HepG2 (cell line): ENCODE measurements at regions not wholly inside any gene's neighbourhood (a gene's known extent, or its start where the extent isn't known, plus 50 kb on each side); places are given as distances from the start of the nearest gene placed in this dataset.

ENCODE experiments used
- ATAC-seq: fragments of 200-7000 bp; cut with Tn5 transposase; 3 replicates; pipeline ENCODE4 v1.9.1; 2020; ENCODE audit warnings: mild to moderate bottlenecking, moderate library complexity
- BruUV-seq: library from RNA; stranded (reverse); fragments of 400-500 nt; replicated peaks from 2 replicates; lab custom pipeline; 2021; lab: Mats Ljungman, UMichigan
- CTCF ChIA-PET: fragments of 300-600 bp; formaldehyde crosslinking; extraction: SDS; loops from one replicate; lab custom pipeline; 2021; ENCODE audit warnings: low total read pairs, inconsistent platforms, low intra/inter-chr PET ratio; lab: Yijun Ruan, JAX
- POLR2A ChIA-PET: fragments of 350-600 bp; sonication (Branson Sonifier 250); formaldehyde crosslinking; loops from one replicate; lab custom pipeline; 2020; ENCODE audit warnings: antibody characterized with exemption, inconsistent platforms; lab: Yijun Ruan, JAX
- DNase-seq: peaks from one replicate; pipeline ENCODE4 v3.0.0-alpha.2; 2015; ENCODE audit warnings: low spot score
- FAIRE-seq: peaks from 3 replicates; lab custom pipeline; 2011; peaks lifted over from hg19 to GRCh38; lab: Jason Lieb, UNC
- H2AFZ ChIP-seq: one replicate; pipeline ENCODE4 v1.6.1; 2011; ENCODE audit warnings: low read length, inconsistent platforms
- H3K27ac ChIP-seq: fragments of 300-600 bp; 3 replicates; pipeline ENCODE4 v1.8.0; 2011; ENCODE audit warnings: mixed run types, mild to moderate bottlenecking, mixed read lengths, low read length, inconsistent platforms; ENCODE audit not compliant: insufficient read depth; ENCODE audit errors: extremely low read length
- H3K27me3 ChIP-seq, 2 experiments: fragments of 200-600 bp in 1 of 2; 2 replicates in 1 of 2; 3 replicates in 1 of 2; pipeline versions ENCODE4 v1.6.0 to v1.8.0; 2011; ENCODE audit warnings: low read length in 2 of 2, mild to moderate bottlenecking in 2 of 2, moderate library complexity in 2 of 2, inconsistent platforms in 1 of 2; ENCODE audit not compliant: insufficient read depth in 2 of 2, control insufficient read depth in 1 of 2
- H3K36me3 ChIP-seq, 2 experiments: fragments of 200-600 bp in 1 of 2; replicated peaks in 1 of 2; 2 replicates in 1 of 2; 3 replicates in 1 of 2; pipeline versions ENCODE4 v1.5.1 to v1.8.0; 2011; ENCODE audit warnings: low read length in 2 of 2, inconsistent platforms in 1 of 2; ENCODE audit not compliant: insufficient read depth in 2 of 2, control insufficient read depth in 1 of 2
- H3K4me1 ChIP-seq: 2 replicates; pipeline ENCODE4 v1.5.1; 2012; ENCODE audit warnings: low read length, inconsistent platforms; ENCODE audit not compliant: insufficient read depth
- H3K4me2 ChIP-seq: 2 replicates; pipeline ENCODE4 v1.6.0; 2011; ENCODE audit warnings: low read depth, low read length, inconsistent platforms
- H3K4me3 ChIP-seq, 3 experiments: fragments of 200-600 bp in 1 of 3; sonication (generic), shearing (Covaris generic) in 1 of 3; replicated peaks in 1 of 3; 2 replicates each; pipeline ENCODE4 v1.5.1; 2011 to 2016; ENCODE audit warnings: low read length in 3 of 3, inconsistent platforms in 2 of 3, low read depth in 2 of 3, mild to moderate bottlenecking in 2 of 3, control low read depth in 1 of 3, mixed read lengths in 1 of 3; ENCODE audit not compliant: insufficient read depth in 1 of 3
- H3K79me2 ChIP-seq: one replicate; pipeline ENCODE4 v1.6.1; 2011; ENCODE audit warnings: low read length, inconsistent platforms; ENCODE audit not compliant: insufficient read depth
- H3K9ac ChIP-seq: 2 replicates; pipeline ENCODE4 v1.6.0; 2011; ENCODE audit warnings: mild to moderate bottlenecking, low read depth, low read length, inconsistent platforms; ENCODE audit not compliant: insufficient read depth
- H3K9me3 ChIP-seq: 2 replicates; pipeline ENCODE4 v1.5.1; 2012; ENCODE audit warnings: mild to moderate bottlenecking, low read length
- H4K20me1 ChIP-seq: 2 replicates; pipeline ENCODE4 v1.6.0; 2011; ENCODE audit warnings: inconsistent platforms, mild to moderate bottlenecking, low read length, moderate library complexity; ENCODE audit not compliant: insufficient read depth
- ARNTL ChIP-seq: sonication (generic); formaldehyde crosslinking; IDR thresholded peaks from 2 replicates; pipeline ENCODE4 v1.4.0; 2020; ENCODE audit warnings: mild to moderate bottlenecking, missing genetic modification reagents
- EP300 ChIP-seq, 3 experiments: sonication (generic) in 1 of 3; formaldehyde crosslinking in 1 of 3; IDR thresholded peaks; 2 replicates each; pipeline versions ENCODE4 v1.5.1 to v1.6.1; 2011 to 2020; ENCODE audit warnings: low read depth in 2 of 3, low read length in 2 of 3, borderline replicate concordance in 1 of 3, improper control_type of control experiment in 1 of 3, mild to moderate bottlenecking in 1 of 3, missing genetic modification reagents in 1 of 3, moderate library complexity in 1 of 3
- EZH2 ChIP-seq: conservative IDR thresholded peaks from 2 replicates; pipeline ENCODE4 v1.6.1; 2012; ENCODE audit warnings: mild to moderate bottlenecking, low read depth, low read length, moderate library complexity
- FOXA3 ChIP-seq: IDR thresholded peaks from 2 replicates; pipeline ENCODE4 v1.6.1; 2016; ENCODE audit warnings: missing genetic modification reagents, missing compliant biosample characterization
- GZF1 ChIP-seq: sonication (generic); formaldehyde crosslinking; IDR thresholded peaks from 2 replicates; pipeline ENCODE4 v1.5.1; 2020; ENCODE audit warnings: mild to moderate bottlenecking, missing genetic modification reagents
- NCOA5 ChIP-seq: sonication (generic); formaldehyde crosslinking; IDR thresholded peaks from 2 replicates; pipeline ENCODE4 v1.4.0; 2020; ENCODE audit warnings: missing genetic modification reagents
- PRMT3 ChIP-seq: sonication (generic); formaldehyde crosslinking; IDR thresholded peaks from 2 replicates; pipeline ENCODE4 v1.8.1; 2022; ENCODE audit warnings: low read depth, mild to moderate bottlenecking, moderate library complexity, missing genetic modification reagents, borderline replicate concordance
- SALL2 ChIP-seq: sonication (generic); formaldehyde crosslinking; IDR thresholded peaks from 2 replicates; pipeline ENCODE4 v1.8.1; 2023; ENCODE audit warnings: mild to moderate bottlenecking, missing genetic modification reagents, inconsistent platforms
- SMAD9 ChIP-seq: sonication (generic); formaldehyde crosslinking; IDR thresholded peaks from 2 replicates; pipeline ENCODE4 v1.5.1; 2020; ENCODE audit warnings: mild to moderate bottlenecking, missing genetic modification reagents
- SMYD3 ChIP-seq: sonication (generic); formaldehyde crosslinking; IDR thresholded peaks from 2 replicates; pipeline ENCODE4 v1.8.1; 2023; ENCODE audit warnings: mild to moderate bottlenecking, missing genetic modification reagents
- TCF7L2 ChIP-seq: IDR thresholded peaks from 2 replicates; pipeline ENCODE4 v1.6.1; 2011; ENCODE audit warnings: mild to moderate bottlenecking, low read depth, low read length, moderate library complexity
- YEATS2 ChIP-seq: sonication (generic); formaldehyde crosslinking; IDR thresholded peaks from 2 replicates; pipeline ENCODE4 v1.4.0; 2020; ENCODE audit warnings: missing genetic modification reagents, borderline replicate concordance
- ZNF777 ChIP-seq: sonication (generic); formaldehyde crosslinking; IDR thresholded peaks from 2 replicates; pipeline ENCODE4 v1.4.0; 2020; ENCODE audit warnings: missing genetic modification reagents
- WGBS: methylation state at CpG from one replicate; pipeline ENCODE4 v1.1.6; 2017; ENCODE audit warnings: low lambda C conversion rate; 5-methylcytosine and 5-hydroxymethylcytosine counted together
- in situ Hi-C: cut with HindIII; loops from 2 replicates; pipeline ENCODE4 v1.10.0; 2017; ENCODE audit warnings: low pct_unique_long_range_greater_than_20kb; ENCODE audit not compliant: extremely low pct_ligation_motif_present
- intact Hi-C: fragments of 100-400 bp; cut with micrococcal nuclease; formaldehyde crosslinking; loops from one replicate; pipeline ENCODE4 v1.10.0; 2022; ENCODE audit not compliant: unreplicated experiment
- TF ChIP-seq, protein P1 (sequence below): sonication (generic); formaldehyde crosslinking; IDR thresholded peaks from 2 replicates; pipeline ENCODE4 v1.4.0; 2020; ENCODE audit warnings: mild to moderate bottlenecking, missing genetic modification reagents
- TF ChIP-seq, protein P2 (sequence below): sonication (generic); formaldehyde crosslinking; conservative IDR thresholded peaks from 2 replicates; pipeline ENCODE4 v1.5.0; 2020; ENCODE audit warnings: missing genetic modification reagents
- TF ChIP-seq, protein P3 (sequence below): IDR thresholded peaks from 2 replicates; pipeline ENCODE4 v1.6.1; 2012; ENCODE audit warnings: low read depth, low read length, improper control_type of control experiment
- TF ChIP-seq, protein P4 (sequence below): sonication (generic); formaldehyde crosslinking; IDR thresholded peaks from 2 replicates; pipeline ENCODE4 v1.5.0; 2020; ENCODE audit warnings: missing genetic modification reagents, mild to moderate bottlenecking, borderline replicate concordance

DNA sequence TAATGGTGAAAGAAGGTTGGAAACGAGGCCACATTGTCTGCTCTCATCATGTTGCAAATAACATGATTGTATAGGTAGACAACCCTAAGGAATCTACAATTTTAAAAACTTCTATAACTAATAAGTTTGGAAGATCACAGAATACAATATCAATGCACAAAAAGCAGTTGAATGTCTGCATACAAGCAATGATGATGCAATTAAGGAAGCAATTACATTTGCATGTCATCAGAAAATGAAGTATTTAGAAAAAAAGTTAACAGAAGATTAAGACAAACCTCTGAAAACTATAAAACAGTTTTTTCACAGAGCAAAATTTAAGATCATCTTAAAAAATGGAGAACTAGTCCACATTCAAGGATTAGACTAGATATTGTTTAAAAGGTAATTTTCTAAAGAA lies 181.1 kb downstream of the METTL4 start:
- H3K36me3 ChIP-seq: no peaks in the 10 kb centered on the region
- no peak overlapping the region for H3K9ac ChIP-seq
- no peaks in the 10 kb centered on the region for H4K20me1 ChIP-seq
- FAIRE-seq: no peak
- BruUV-seq: no TSS peak
- POLR2A ChIA-PET: no interaction called here
- in situ Hi-C loops: no loop called here
- DNase-seq: no peak
- no peak overlapping the region for H3K27ac ChIP-seq
- no peaks in the 10 kb centered on the region for H3K4me1 ChIP-seq
- no peak overlapping the region for H3K4me3 ChIP-seq
- H3K27me3 ChIP-seq: no peaks in the 10 kb centered on the region
- H3K9me3 ChIP-seq: no peaks in the 10 kb centered on the region
- 0% methylated on average over 1 of the region's 1 CpG for WGBS
- H3K79me2 ChIP-seq: no peaks in the 10 kb centered on the region
- H3K4me2 ChIP-seq: no peak overlapping the region
- H2AFZ ChIP-seq: no peak overlapping the region
- intact Hi-C loops: no loop called here
- CTCF ChIA-PET: no interaction called here
- ATAC-seq: no peak
- TF ChIP-seq SMAD9 (CRISPR knock-in tag) (no peak), NCOA5 (no peak), FOXA3 (CRISPR knock-in tag) (no peak), EP300 (IDR thresholded peaks at IDR 0.05; ENCODE audit: low read depth in 2 of 2, low read length in 2 of 2) (no peak), EP300 (CRISPR knock-in tag; IDR thresholded peaks at IDR 0.05; ENCODE audit: borderline replicate concordance) (no peak), TCF7L2 (no peak), YEATS2 (CRISPR knock-in tag) (no peak), SMYD3 (CRISPR knock-in tag) (no peak), ARNTL (CRISPR knock-in tag) (no peak), PRMT3 (CRISPR knock-in tag) (no peak), ZNF777 (CRISPR knock-in tag) (no peak), GZF1 (no peak), EZH2 (no peak), SALL2 (CRISPR knock-in tag) (no peak)
- TF ChIP-seq, protein P1, sequence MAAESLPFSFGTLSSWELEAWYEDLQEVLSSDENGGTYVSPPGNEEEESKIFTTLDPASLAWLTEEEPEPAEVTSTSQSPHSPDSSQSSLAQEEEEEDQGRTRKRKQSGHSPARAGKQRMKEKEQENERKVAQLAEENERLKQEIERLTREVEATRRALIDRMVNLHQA (CRISPR knock-in tag): no peak
- TF ChIP-seq, protein P2, sequence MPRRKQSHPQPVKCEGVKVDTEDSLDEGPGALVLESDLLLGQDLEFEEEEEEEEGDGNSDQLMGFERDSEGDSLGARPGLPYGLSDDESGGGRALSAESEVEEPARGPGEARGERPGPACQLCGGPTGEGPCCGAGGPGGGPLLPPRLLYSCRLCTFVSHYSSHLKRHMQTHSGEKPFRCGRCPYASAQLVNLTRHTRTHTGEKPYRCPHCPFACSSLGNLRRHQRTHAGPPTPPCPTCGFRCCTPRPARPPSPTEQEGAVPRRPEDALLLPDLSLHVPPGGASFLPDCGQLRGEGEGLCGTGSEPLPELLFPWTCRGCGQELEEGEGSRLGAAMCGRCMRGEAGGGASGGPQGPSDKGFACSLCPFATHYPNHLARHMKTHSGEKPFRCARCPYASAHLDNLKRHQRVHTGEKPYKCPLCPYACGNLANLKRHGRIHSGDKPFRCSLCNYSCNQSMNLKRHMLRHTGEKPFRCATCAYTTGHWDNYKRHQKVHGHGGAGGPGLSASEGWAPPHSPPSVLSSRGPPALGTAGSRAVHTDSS: no peak
- TF ChIP-seq, protein P3, sequence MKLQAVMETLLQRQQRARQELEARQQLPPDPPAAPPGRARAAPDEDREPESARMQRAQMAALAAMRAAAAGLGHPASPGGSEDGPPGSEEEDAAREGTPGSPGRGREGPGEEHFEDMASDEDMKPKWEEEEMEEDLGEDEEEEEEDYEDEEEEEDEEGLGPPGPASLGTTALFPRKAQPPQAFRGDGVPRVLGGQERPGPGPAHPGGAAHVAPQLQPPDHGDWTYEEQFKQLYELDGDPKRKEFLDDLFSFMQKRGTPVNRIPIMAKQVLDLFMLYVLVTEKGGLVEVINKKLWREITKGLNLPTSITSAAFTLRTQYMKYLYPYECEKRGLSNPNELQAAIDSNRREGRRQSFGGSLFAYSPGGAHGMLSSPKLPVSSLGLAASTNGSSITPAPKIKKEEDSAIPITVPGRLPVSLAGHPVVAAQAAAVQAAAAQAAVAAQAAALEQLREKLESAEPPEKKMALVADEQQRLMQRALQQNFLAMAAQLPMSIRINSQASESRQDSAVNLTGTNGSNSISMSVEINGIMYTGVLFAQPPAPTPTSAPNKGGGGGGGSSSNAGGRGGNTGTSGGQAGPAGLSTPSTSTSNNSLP: no peak
- TF ChIP-seq, protein P4, sequence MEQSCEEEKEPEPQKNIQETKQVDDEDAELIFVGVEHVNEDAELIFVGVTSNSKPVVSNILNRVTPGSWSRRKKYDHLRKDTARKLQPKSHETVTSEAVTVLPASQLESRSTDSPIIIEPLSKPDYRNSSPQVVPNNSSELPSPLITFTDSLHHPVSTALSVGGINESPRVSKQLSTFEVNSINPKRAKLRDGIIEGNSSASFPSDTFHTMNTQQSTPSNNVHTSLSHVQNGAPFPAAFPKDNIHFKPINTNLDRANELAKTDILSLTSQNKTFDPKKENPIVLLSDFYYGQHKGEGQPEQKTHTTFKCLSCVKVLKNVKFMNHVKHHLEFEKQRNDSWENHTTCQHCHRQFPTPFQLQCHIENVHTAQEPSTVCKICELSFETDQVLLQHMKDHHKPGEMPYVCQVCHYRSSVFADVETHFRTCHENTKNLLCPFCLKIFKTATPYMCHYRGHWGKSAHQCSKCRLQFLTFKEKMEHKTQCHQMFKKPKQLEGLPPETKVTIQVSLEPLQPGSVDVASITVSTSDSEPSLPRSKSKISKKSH: no peak
